Naive thymus-derived CD4-positive, alpha-beta T cell (primary cell): ENCODE measurements at regions not wholly inside any gene's neighbourhood (a gene's known extent, or its start where the extent isn't known, plus 50 kb on each side); places are given as distances from the start of the nearest gene placed in this dataset.

ENCODE experiments used
- ATAC-seq: fragments of 150-1000 bp; cut with Tn5 transposase; 2 replicates; pipeline ENCODE4 v1.10.0; 2021; ENCODE audit warnings: mild to moderate bottlenecking, moderate library complexity
- CTCF ChIA-PET: fragments of 350-600 bp; sonication (Branson Sonifier 250); formaldehyde crosslinking; loops from one replicate; lab custom pipeline; 2021; ENCODE audit warnings: antibody characterized with exemption; lab: Charles Lee
- POLR2A ChIA-PET: fragments of 350-600 bp; sonication (Branson Sonifier 250); formaldehyde crosslinking; loops from one replicate; lab custom pipeline; 2021; ENCODE audit warnings: antibody characterized with exemption, inconsistent platforms; lab: Charles Lee
- DNase-seq, 9 donors: peaks; one replicate each; pipeline versions ENCODE4 v3.0.0 to v3.0.0-alpha.2; 2020 to 2022; ENCODE audit warnings: mixed read lengths in 1 of 9
- H3K27ac ChIP-seq: one replicate; pipeline ENCODE4 v1.7.0; 2013; ENCODE audit warnings: mild to moderate bottlenecking, low read depth, low read length, moderate library complexity
- H3K27me3 ChIP-seq, 2 donors: one replicate each; pipeline ENCODE4 v1.7.0; 2013; ENCODE audit warnings: low read length in 2 of 2, mild to moderate bottlenecking in 2 of 2, moderate library complexity in 2 of 2; ENCODE audit not compliant: control insufficient read depth in 2 of 2, insufficient read depth in 2 of 2
- H3K36me3 ChIP-seq, 3 experiments: 1 replicate in 2 of 3; 2 replicates in 1 of 3; pipeline ENCODE4 v1.7.0; 2013; ENCODE audit warnings: low read length in 3 of 3, mild to moderate bottlenecking in 3 of 3, moderate library complexity in 1 of 3; ENCODE audit not compliant: insufficient read depth in 3 of 3, control insufficient read depth in 2 of 3
- H3K4me1 ChIP-seq, 2 donors: one replicate each; pipeline ENCODE4 v1.7.0; 2013; ENCODE audit warnings: low read length in 2 of 2, mild to moderate bottlenecking in 2 of 2, moderate library complexity in 1 of 2; ENCODE audit not compliant: control insufficient read depth in 2 of 2, insufficient read depth in 2 of 2
- H3K4me3 ChIP-seq: 2 replicates; pipeline ENCODE4 v1.7.0; 2013; ENCODE audit warnings: mild to moderate bottlenecking, low read length
- H3K9me3 ChIP-seq, 3 experiments: 1 replicate in 2 of 3; 2 replicates in 1 of 3; pipeline ENCODE4 v1.7.0; 2013; ENCODE audit warnings: low read length in 3 of 3; ENCODE audit not compliant: control insufficient read depth in 2 of 3
- H3K27ac Mint-ChIP-seq, 9 donors: one replicate each; pipeline ENCODE4 v1.8.0; 2020 to 2022; ENCODE audit warnings: mixed read lengths in 9 of 9, mild to moderate bottlenecking in 8 of 9, moderate library complexity in 5 of 9, inconsistent platforms in 2 of 9
- H3K27me3 Mint-ChIP-seq, 5 donors: one replicate each; pipeline ENCODE4 v1.8.0; 2021 to 2022; ENCODE audit warnings: mixed read lengths in 5 of 5, mild to moderate bottlenecking in 1 of 5
- H3K36me3 Mint-ChIP-seq, 5 donors: one replicate each; pipeline ENCODE4 v1.8.0; 2020 to 2022; ENCODE audit warnings: mixed read lengths in 5 of 5, mild to moderate bottlenecking in 3 of 5, inconsistent platforms in 1 of 5
- H3K4me1 Mint-ChIP-seq, 7 donors: one replicate each; pipeline ENCODE4 v1.8.0; 2020 to 2022; ENCODE audit warnings: mixed read lengths in 7 of 7, mild to moderate bottlenecking in 3 of 7, inconsistent platforms in 1 of 7
- H3K4me3 Mint-ChIP-seq, 10 donors: one replicate each; pipeline ENCODE4 v1.8.0; 2020 to 2022; ENCODE audit warnings: mild to moderate bottlenecking in 10 of 10, mixed read lengths in 10 of 10, moderate library complexity in 6 of 10, inconsistent platforms in 2 of 10
- H3K9me3 Mint-ChIP-seq, 11 donors: one replicate each; pipeline ENCODE4 v1.8.0; 2020 to 2022; ENCODE audit warnings: mixed read lengths in 11 of 11, mild to moderate bottlenecking in 4 of 11, inconsistent platforms in 1 of 11, moderate library complexity in 1 of 11
- intact Hi-C, 2 donors: fragments of 100-400 bp; cut with micrococcal nuclease; formaldehyde crosslinking; loops; one replicate each; pipeline ENCODE4 v1.15.1; 2023

GRCh38 chr17:33936764-33937163 lies 318.3 kb upstream of the CCL2 start:
- Histone ChIP-seq H3K4me3 (no peak overlapping the region), H3K4me1 (no peaks in the 10 kb centered on the region), H3K27me3 (no peaks in the 10 kb centered on the region), H3K27ac (no peak overlapping the region), H3K36me3 (no peaks in the 10 kb centered on the region), H3K9me3 (no peaks in the 10 kb centered on the region)
- intact Hi-C loops: no loop called here
- ATAC-seq (no peak), DNase-seq (no peak)
- POLR2A ChIA-PET: no interaction called here
- Mint-ChIP-seq H3K27me3 (peaks cover 0 to 25% (median 10%) of the 10 kb centered on the region in 5 donors), H3K9me3 (peaks cover 0 to 2% (median 0%) of the 10 kb centered on the region in 11 donors), H3K27ac (no peak overlapping the region), H3K4me3 (no peak overlapping the region), H3K4me1 (no peaks in the 10 kb centered on the region), H3K36me3 (no peaks in the 10 kb centered on the region)
- CTCF ChIA-PET: no interaction called here

- no peak overlapping the region for H3K4me3 Mint-ChIP-seq
- H3K36me3 ChIP-seq: no peaks in the 10 kb centered on the region
- H3K36me3 Mint-ChIP-seq: no peaks in the 10 kb centered on the region
- intact Hi-C loops: no loop called here
- DNase-seq: no peak
- ChIA-PET POLR2A (no interaction called here), CTCF (no interaction called here)
- H3K4me3 ChIP-seq: no peak overlapping the region
- H3K27ac ChIP-seq: no peak overlapping the region
- no peaks in the 10 kb centered on the region for H3K27me3 ChIP-seq
- ATAC-seq: no peak
- H3K4me1 ChIP-seq: no peaks in the 10 kb centered on the region
- H3K27ac Mint-ChIP-seq: no peak overlapping the region
- H3K9me3 Mint-ChIP-seq: peaks cover 0 to 2% (median 0%) of the 10 kb centered on the region in 11 donors
- H3K9me3 ChIP-seq: no peaks in the 10 kb centered on the region
- H3K27me3 Mint-ChIP-seq: peaks cover 0 to 19% (median 7%) of the 10 kb centered on the region in 5 donors
- H3K4me1 Mint-ChIP-seq: peaks cover 0 to 6% (median 0%) of the 10 kb centered on the region in 7 donors
These were observed 315.1 kb upstream of the CCL2 start for GRCh38 chr17:33939959-33940358.

- Mint-ChIP-seq H3K4me1 (peaks cover 0 to 6% (median 0%) of the 10 kb centered on the region in 7 donors), H3K4me3 (no peak overlapping the region), H3K27ac (no peak overlapping the region), H3K9me3 (peaks cover 0 to 2% (median 0%) of the 10 kb centered on the region in 11 donors), H3K27me3 (peaks cover 0 to 16% (median 4%) of the 10 kb centered on the region in 5 donors), H3K36me3 (no peaks in the 10 kb centered on the region)
- DNase-seq: no peak
- no peaks in the 10 kb centered on the region for H3K9me3 ChIP-seq
- ATAC-seq: no peak
- H3K4me1 ChIP-seq: no peaks in the 10 kb centered on the region
- H3K4me3 ChIP-seq: no peak overlapping the region
- intact Hi-C loops: no loop called here
- ChIA-PET CTCF (no interaction called here), POLR2A (no interaction called here)
- H3K27me3 ChIP-seq: no peaks in the 10 kb centered on the region
- no peak overlapping the region for H3K27ac ChIP-seq
- no peaks in the 10 kb centered on the region for H3K36me3 ChIP-seq
These were observed 314.2 kb upstream of the CCL2 start for GRCh38 chr17:33940769-33941370.

GRCh38 chr17:33941744-33942143 lies 313.3 kb upstream of the CCL2 start:
- ChIA-PET POLR2A (no interaction called here), CTCF (no interaction called here)
- Mint-ChIP-seq H3K9me3 (peaks cover 0 to 2% (median 0%) of the 10 kb centered on the region in 11 donors), H3K36me3 (no peaks in the 10 kb centered on the region), H3K27me3 (peaks cover 0 to 12% (median 5%) of the 10 kb centered on the region in 5 donors), H3K4me3 (no peak overlapping the region), H3K27ac (no peak overlapping the region), H3K4me1 (peaks cover 0 to 6% (median 0%) of the 10 kb centered on the region in 7 donors)
- no peaks in the 10 kb centered on the region for H3K27me3 ChIP-seq
- ATAC-seq: no peak
- no peak overlapping the region for H3K4me3 ChIP-seq
- H3K4me1 ChIP-seq: no peaks in the 10 kb centered on the region
- no peaks in the 10 kb centered on the region for H3K9me3 ChIP-seq
- intact Hi-C loops: no loop called here
- H3K36me3 ChIP-seq: no peaks in the 10 kb centered on the region
- H3K27ac ChIP-seq: no peak overlapping the region
- DNase-seq: no peak

- ChIA-PET CTCF (no interaction called here), POLR2A (no interaction called here)
- Histone ChIP-seq H3K27ac (no peak overlapping the region), H3K36me3 (no peaks in the 10 kb centered on the region), H3K4me3 (no peak overlapping the region), H3K9me3 (no peaks in the 10 kb centered on the region), H3K27me3 (no peaks in the 10 kb centered on the region), H3K4me1 (no peaks in the 10 kb centered on the region)
- DNase-seq (no peak), ATAC-seq (no peak)
- Mint-ChIP-seq H3K36me3 (no peaks in the 10 kb centered on the region), H3K4me3 (no peak overlapping the region), H3K27me3 (peaks cover 0 to 12% (median 5%) of the 10 kb centered on the region in 5 donors), H3K4me1 (peaks cover 0 to 6% (median 0%) of the 10 kb centered on the region in 7 donors), H3K27ac (no peak overlapping the region), H3K9me3 (peaks cover 0 to under 1% (median 0%) of the 10 kb centered on the region in 11 donors)
- intact Hi-C loops: no loop called here
These were observed 312.7 kb upstream of the CCL2 start for GRCh38 chr17:33942414-33942813.

- no peak overlapping the region for H3K4me3 ChIP-seq
- intact Hi-C loops: no loop called here
- Mint-ChIP-seq H3K9me3 (no peaks in the 10 kb centered on the region), H3K36me3 (no peaks in the 10 kb centered on the region), H3K4me3 (no peak overlapping the region), H3K27ac (no peak overlapping the region), H3K27me3 (peaks cover 0 to 12% (median 7%) of the 10 kb centered on the region in 5 donors), H3K4me1 (peaks cover 0 to 6% (median 0%) of the 10 kb centered on the region in 7 donors)
- H3K4me1 ChIP-seq: no peaks in the 10 kb centered on the region
- ChIA-PET CTCF (no interaction called here), POLR2A (no interaction called here)
- H3K27me3 ChIP-seq: no peaks in the 10 kb centered on the region
- no peaks in the 10 kb centered on the region for H3K9me3 ChIP-seq
- H3K27ac ChIP-seq: no peak overlapping the region
- DNase-seq: no peak
- ATAC-seq: no peak
- H3K36me3 ChIP-seq: no peaks in the 10 kb centered on the region
These were observed 310.7 kb upstream of the CCL2 start for GRCh38 chr17:33944412-33944811.

- H3K9me3 Mint-ChIP-seq: no peaks in the 10 kb centered on the region
- H3K4me3 Mint-ChIP-seq: no peak overlapping the region
- no peaks in the 10 kb centered on the region for H3K4me1 ChIP-seq
- ATAC-seq (no peak), DNase-seq (no peak)
- H3K27ac ChIP-seq: no peak overlapping the region
- ChIA-PET CTCF (no interaction called here), POLR2A (no interaction called here)
- H3K27me3 ChIP-seq: no peaks in the 10 kb centered on the region
- peaks cover 0 to 12% (median 7%) of the 10 kb centered on the region in 5 donors for H3K27me3 Mint-ChIP-seq
- no peak overlapping the region for H3K27ac Mint-ChIP-seq
- H3K4me3 ChIP-seq: no peak overlapping the region
- H3K4me1 Mint-ChIP-seq: peaks cover 0 to 6% (median 0%) of the 10 kb centered on the region in 7 donors
- H3K36me3 ChIP-seq: no peaks in the 10 kb centered on the region
- no peaks in the 10 kb centered on the region for H3K9me3 ChIP-seq
- H3K36me3 Mint-ChIP-seq: no peaks in the 10 kb centered on the region
- intact Hi-C loops: no loop called here
These were observed 310.3 kb upstream of the CCL2 start for GRCh38 chr17:33944826-33945225.
